ENCODE measurements at regions not wholly inside any gene's neighbourhood (a gene's known extent, or its start where the extent isn't known, plus 50 kb on each side); places are given as distances from the start of the nearest gene placed in this dataset.

- no peak for TF ChIP-seq CTCF (IDR thresholded peaks at IDR 0.05)
- no peak for TF ChIP-seq POLR2A (IDR thresholded peaks at IDR 0.05)
- no peak for TF ChIP-seq EP300 (IDR thresholded peaks at IDR 0.05)
Measured at GRCh38 chr3:197399486-197399885, 101.1 kb upstream of the DLG1 start.
